Peyer's patch (tissue), 4 donors: ENCODE measurements at regions not wholly inside any gene's neighbourhood (a gene's known extent, or its start where the extent isn't known, plus 50 kb on each side); places are given as distances from the start of the nearest gene placed in this dataset.

Experiments
- POLR2A ChIP-seq, 2 donors: fragments of 450-650 bp; IDR thresholded peaks; one replicate each; pipeline ENCODE4 v1.5.1; 2017; ENCODE audit warnings: antibody characterized with exemption in 2 of 2, mild to moderate bottlenecking in 2 of 2, moderate library complexity in 2 of 2
- TF ChIP-seq, protein P1 (sequence below), 6 experiments: fragments of 450-650 bp in 4 of 6; fragments of 200-600 bp in 2 of 6; sonication (generic) in 1 of 6; IDR thresholded peaks; one replicate each; pipeline ENCODE4 v1.5.1; 2017 to 2019; ENCODE audit warnings: antibody characterized with exemption in 6 of 6, mild to moderate bottlenecking in 3 of 6, moderate library complexity in 1 of 6

DNA sequence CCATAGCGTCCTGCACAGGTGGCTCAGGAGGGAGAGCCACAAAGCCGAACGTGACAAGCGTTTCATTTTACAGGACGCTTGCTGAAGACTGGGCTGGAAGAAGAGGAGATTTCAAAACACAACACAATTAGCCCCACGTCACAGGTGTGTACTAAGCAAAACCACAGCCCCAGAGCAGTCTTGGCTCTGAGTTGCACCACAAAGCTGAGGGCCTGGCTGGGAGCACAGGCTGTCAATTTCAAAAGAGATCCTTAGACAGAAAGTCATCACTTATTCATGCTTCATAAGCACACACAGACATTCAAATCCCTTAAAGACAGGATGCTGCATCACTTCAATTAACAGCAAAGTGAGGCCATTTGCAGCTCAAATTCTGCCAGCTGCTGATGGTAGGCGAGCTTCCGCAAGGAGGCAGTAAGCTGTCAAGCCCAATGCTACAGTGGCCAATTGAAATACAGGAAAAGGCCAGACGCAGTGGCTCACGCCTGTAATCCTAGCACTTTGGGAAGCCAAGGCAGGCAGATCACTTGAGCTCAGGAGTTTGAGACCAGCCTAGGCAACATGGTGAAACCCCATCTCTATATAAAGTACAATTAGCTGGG is 79.6 kb downstream of the SKA1 start:
- TF ChIP-seq, protein P1, sequence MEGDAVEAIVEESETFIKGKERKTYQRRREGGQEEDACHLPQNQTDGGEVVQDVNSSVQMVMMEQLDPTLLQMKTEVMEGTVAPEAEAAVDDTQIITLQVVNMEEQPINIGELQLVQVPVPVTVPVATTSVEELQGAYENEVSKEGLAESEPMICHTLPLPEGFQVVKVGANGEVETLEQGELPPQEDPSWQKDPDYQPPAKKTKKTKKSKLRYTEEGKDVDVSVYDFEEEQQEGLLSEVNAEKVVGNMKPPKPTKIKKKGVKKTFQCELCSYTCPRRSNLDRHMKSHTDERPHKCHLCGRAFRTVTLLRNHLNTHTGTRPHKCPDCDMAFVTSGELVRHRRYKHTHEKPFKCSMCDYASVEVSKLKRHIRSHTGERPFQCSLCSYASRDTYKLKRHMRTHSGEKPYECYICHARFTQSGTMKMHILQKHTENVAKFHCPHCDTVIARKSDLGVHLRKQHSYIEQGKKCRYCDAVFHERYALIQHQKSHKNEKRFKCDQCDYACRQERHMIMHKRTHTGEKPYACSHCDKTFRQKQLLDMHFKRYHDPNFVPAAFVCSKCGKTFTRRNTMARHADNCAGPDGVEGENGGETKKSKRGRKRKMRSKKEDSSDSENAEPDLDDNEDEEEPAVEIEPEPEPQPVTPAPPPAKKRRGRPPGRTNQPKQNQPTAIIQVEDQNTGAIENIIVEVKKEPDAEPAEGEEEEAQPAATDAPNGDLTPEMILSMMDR (IDR thresholded peaks at IDR 0.05) = no peak
- TF ChIP-seq POLR2A (IDR thresholded peaks at IDR 0.05) = no peak
